Astrocyte (in vitro differentiated cells and primary cell): ENCODE measurements at regions not wholly inside any gene's neighbourhood (a gene's known extent, or its start where the extent isn't known, plus 50 kb on each side); places are given as distances from the start of the nearest gene placed in this dataset.

Experiments
- DNase-seq: peaks from one replicate; pipeline ENCODE4 v3.0.0-alpha.2; 2010; ENCODE audit warnings: low read depth
- FAIRE-seq: peaks from 2 replicates; lab custom pipeline; 2011; peaks lifted over from hg19 to GRCh38; lab: Jason Lieb, UNC
- H2AFZ ChIP-seq: 2 replicates; pipeline ENCODE4 v1.6.0; 2012; ENCODE audit warnings: low read depth, low read length, inconsistent platforms
- H3K27ac ChIP-seq: 2 replicates; pipeline ENCODE4 v1.5.1; 2011; ENCODE audit warnings: low read depth, low read length, inconsistent platforms
- H3K27me3 ChIP-seq: 2 replicates; pipeline ENCODE4 v1.6.0; 2011; ENCODE audit warnings: low read length, inconsistent platforms; ENCODE audit not compliant: insufficient read depth
- H3K36me3 ChIP-seq: 2 replicates; pipeline ENCODE4 v1.5.1; 2011; ENCODE audit warnings: low read length, inconsistent platforms; ENCODE audit not compliant: insufficient read depth
- H3K4me1 ChIP-seq: 2 replicates; pipeline ENCODE4 v1.5.1; 2011; ENCODE audit warnings: low read length, inconsistent platforms; ENCODE audit not compliant: insufficient read depth
- H3K4me2 ChIP-seq: 2 replicates; pipeline ENCODE4 v1.6.0; 2012; ENCODE audit warnings: low read length, inconsistent platforms
- H3K4me3 ChIP-seq: 2 replicates; pipeline ENCODE4 v1.5.1; 2011; ENCODE audit warnings: low read depth, mild to moderate bottlenecking, low read length, inconsistent platforms; ENCODE audit not compliant: insufficient read depth
- H3K79me2 ChIP-seq: 2 replicates; pipeline ENCODE4 v1.6.0; 2012; ENCODE audit warnings: mild to moderate bottlenecking, low read length, inconsistent platforms; ENCODE audit not compliant: insufficient read depth
- H3K9ac ChIP-seq: 2 replicates; pipeline ENCODE4 v1.6.0; 2012; ENCODE audit warnings: mild to moderate bottlenecking, low read length, inconsistent platforms
- H3K9me3 ChIP-seq: 2 replicates; pipeline ENCODE4 v1.5.1; 2012; ENCODE audit warnings: low read depth, mild to moderate bottlenecking, low read length, inconsistent platforms; ENCODE audit not compliant: insufficient read depth
- H4K20me1 ChIP-seq: 2 replicates; pipeline ENCODE4 v1.6.0; 2012; ENCODE audit warnings: low read length, inconsistent platforms; ENCODE audit not compliant: insufficient read depth
- H3K27ac Mint-ChIP-seq: one replicate; pipeline ENCODE4 v1.8.0; 2021; ENCODE audit warnings: mild to moderate bottlenecking, mixed read lengths; ENCODE audit not compliant: unreplicated experiment
- H3K27me3 Mint-ChIP-seq: one replicate; pipeline ENCODE4 v1.8.0; 2021; ENCODE audit warnings: low read depth, mixed read lengths; ENCODE audit not compliant: unreplicated experiment
- H3K36me3 Mint-ChIP-seq: one replicate; pipeline ENCODE4 v1.8.0; 2021; ENCODE audit warnings: low read depth, mixed read lengths; ENCODE audit not compliant: unreplicated experiment
- H3K4me1 Mint-ChIP-seq: one replicate; pipeline ENCODE4 v1.8.0; 2021; ENCODE audit warnings: low read depth, mixed read lengths; ENCODE audit not compliant: unreplicated experiment
- H3K4me3 Mint-ChIP-seq: one replicate; pipeline ENCODE4 v1.8.0; 2021; ENCODE audit warnings: mild to moderate bottlenecking, moderate library complexity, mixed read lengths; ENCODE audit not compliant: unreplicated experiment
- H3K9me3 Mint-ChIP-seq: one replicate; pipeline ENCODE4 v1.8.0; 2021; ENCODE audit warnings: mild to moderate bottlenecking, mixed read lengths; ENCODE audit not compliant: unreplicated experiment
- CTCF ChIP-seq: IDR thresholded peaks from 2 replicates; pipeline ENCODE4 v1.5.1; 2011; ENCODE audit warnings: low read depth, mild to moderate bottlenecking, inconsistent platforms, low read length, moderate library complexity; ENCODE audit not compliant: insufficient read depth
- EZH2 ChIP-seq: IDR thresholded peaks from 2 replicates; pipeline ENCODE4 v1.6.1; 2012; ENCODE audit warnings: mild to moderate bottlenecking, low read length, inconsistent platforms; ENCODE audit not compliant: insufficient read depth

GRCh38 chr10:3567291-3567963 is 217.6 kb downstream of the KLF6 start:
- DNase-seq (no peak), FAIRE-seq (no peak)
- Mint-ChIP-seq H3K36me3 (no peaks in the 10 kb centered on the region), H3K27me3 (peaks cover 4% of the 10 kb centered on the region), H3K9me3 (no peaks in the 10 kb centered on the region), H3K27ac (no peak overlapping the region), H3K4me3 (no peak overlapping the region), H3K4me1 (no peaks in the 10 kb centered on the region)
- no peak overlapping the region for H3K4me3 ChIP-seq
- no peaks in the 10 kb centered on the region for H3K36me3 ChIP-seq
- H3K9ac ChIP-seq, result no peak overlapping the region
- no peaks in the 10 kb centered on the region for H3K27me3 ChIP-seq
- TF ChIP-seq CTCF (no peak), EZH2 (no peak)
- no peak overlapping the region for H3K27ac ChIP-seq
- H3K9me3 ChIP-seq, result no peaks in the 10 kb centered on the region
- H2AFZ ChIP-seq, result no peak overlapping the region
- no peaks in the 10 kb centered on the region for H3K4me1 ChIP-seq
- no peaks in the 10 kb centered on the region for H4K20me1 ChIP-seq
- H3K4me2 ChIP-seq, result no peak overlapping the region
- no peaks in the 10 kb centered on the region for H3K79me2 ChIP-seq

GRCh38 chr10:3566627-3567026 is 218.4 kb downstream of the KLF6 start:
- H3K4me2 ChIP-seq, result no peak overlapping the region
- no peaks in the 10 kb centered on the region for H3K9me3 ChIP-seq
- no peak overlapping the region for H2AFZ ChIP-seq
- H3K27ac Mint-ChIP-seq, result no peak overlapping the region
- no peaks in the 10 kb centered on the region for H4K20me1 ChIP-seq
- H3K27ac ChIP-seq, result no peak overlapping the region
- no peak overlapping the region for H3K9ac ChIP-seq
- H3K4me3 ChIP-seq, result no peak overlapping the region
- no peaks in the 10 kb centered on the region for H3K4me1 Mint-ChIP-seq
- H3K36me3 ChIP-seq, result no peaks in the 10 kb centered on the region
- no peaks in the 10 kb centered on the region for H3K36me3 Mint-ChIP-seq
- no peaks in the 10 kb centered on the region for H3K79me2 ChIP-seq
- no peaks in the 10 kb centered on the region for H3K27me3 ChIP-seq
- FAIRE-seq, result no peak
- peaks cover 4% of the 10 kb centered on the region for H3K27me3 Mint-ChIP-seq
- no peak overlapping the region for H3K4me3 Mint-ChIP-seq
- no peak for DNase-seq
- no peaks in the 10 kb centered on the region for H3K9me3 Mint-ChIP-seq
- H3K4me1 ChIP-seq, result no peaks in the 10 kb centered on the region
- TF ChIP-seq EZH2, result no peak
- no peak for TF ChIP-seq CTCF

- no peak overlapping the region for H3K4me3 ChIP-seq
- no peaks in the 10 kb centered on the region for H3K9me3 ChIP-seq
- no peaks in the 10 kb centered on the region for H3K27me3 ChIP-seq
- no peak overlapping the region for H3K9ac ChIP-seq
- H4K20me1 ChIP-seq, result no peaks in the 10 kb centered on the region
- H3K36me3 ChIP-seq, result no peaks in the 10 kb centered on the region
- Mint-ChIP-seq H3K4me1 (peaks cover 2% of the 10 kb centered on the region), H3K36me3 (no peaks in the 10 kb centered on the region), H3K4me3 (no peak overlapping the region), H3K27me3 (peaks cover 2% of the 10 kb centered on the region), H3K9me3 (no peaks in the 10 kb centered on the region), H3K27ac (no peak overlapping the region)
- no peaks in the 10 kb centered on the region for H3K4me1 ChIP-seq
- TF ChIP-seq EZH2, result no peak
- TF ChIP-seq CTCF, result no peak
- no peak for FAIRE-seq
- H2AFZ ChIP-seq, result no peak overlapping the region
- H3K27ac ChIP-seq, result no peak overlapping the region
- H3K4me2 ChIP-seq, result no peak overlapping the region
- H3K79me2 ChIP-seq, result no peaks in the 10 kb centered on the region
- DNase-seq, result no peak
Measured at GRCh38 chr10:3564346-3565002, 220.5 kb downstream of the KLF6 start.
